Stomach (tissue), 8 donors: ENCODE measurements at regions not wholly inside any gene's neighbourhood (a gene's known extent, or its start where the extent isn't known, plus 50 kb on each side); places are given as distances from the start of the nearest gene placed in this dataset.

Experiments used
- DNase-seq, 2 donors: peaks; one replicate each; pipeline versions ENCODE4 v3.0.0 to v3.0.0-alpha.2; 2013 to 2019
- H3K27ac ChIP-seq, 5 donors: fragments of 200-600 bp in 4 of 5; sonication (generic) in 4 of 5; one replicate each; pipeline ENCODE4 v1.5.1; 2013 to 2019; ENCODE audit warnings: mild to moderate bottlenecking in 1 of 5, moderate library complexity in 1 of 5
- H3K27me3 ChIP-seq, 3 donors: fragments of 200-600 bp; sonication (generic); one replicate each; pipeline ENCODE4 v1.5.1; 2017 to 2019; ENCODE audit warnings: mixed run types in 1 of 3
- H3K36me3 ChIP-seq, 4 donors: fragments of 200-600 bp; sonication (generic); 1 replicate in 3 of 4; 2 replicates in 1 of 4; pipeline ENCODE4 v1.5.1; 2016 to 2019
- H3K4me1 ChIP-seq, 4 donors: fragments of 200-600 bp; sonication (generic); one replicate each; pipeline ENCODE4 v1.5.1; 2016 to 2019
- H3K4me3 ChIP-seq, 4 donors: fragments of 200-600 bp; sonication (generic) in 3 of 4; one replicate each; pipeline ENCODE4 v1.5.1; 2016 to 2019; ENCODE audit warnings: mild to moderate bottlenecking in 1 of 4
- H3K9me3 ChIP-seq, 4 donors: fragments of 200-600 bp; sonication (generic); one replicate each; pipeline ENCODE4 v1.5.1; 2016 to 2019
- EP300 ChIP-seq: sonication (generic); formaldehyde crosslinking; IDR thresholded peaks from one replicate; pipeline ENCODE4 v1.6.1; 2017; ENCODE audit warnings: antibody characterized with exemption
- POLR2A ChIP-seq, 4 donors: fragments of 450-650 bp; IDR thresholded peaks; one replicate each; pipeline ENCODE4 v1.6.1; 2016; ENCODE audit warnings: antibody characterized with exemption in 4 of 4, control low read depth in 2 of 4, mild to moderate bottlenecking in 1 of 4, moderate library complexity in 1 of 4
- POLR2AphosphoS5 ChIP-seq, 3 donors: sonication (generic); formaldehyde crosslinking; IDR thresholded peaks; one replicate each; pipeline ENCODE4 v1.6.1; 2016; ENCODE audit warnings: antibody characterized with exemption in 3 of 3
- WGBS, 5 donors: extraction: QIAGEN DNeasy Blood & Tissue Kit in 3 of 5; methylation state at CpG; one replicate each; pipeline versions ENCODE4 v1.1.5 to v1.1.7; 2013 to 2018; 5-methylcytosine and 5-hydroxymethylcytosine counted together
- intact Hi-C: fragments of 100-400 bp; cut with DNase I; formaldehyde crosslinking; loops from one replicate; pipeline ENCODE4 v1.15.1; 2023; ENCODE audit warnings: low total_unique reads
- TF ChIP-seq, protein P1 (sequence below), 7 experiments: fragments of 450-650 bp in 4 of 7; fragments of 200-600 bp in 3 of 7; sonication (generic) in 3 of 7; IDR thresholded peaks; one replicate each; pipeline ENCODE4 v1.5.1; 2016 to 2019; ENCODE audit warnings: antibody characterized with exemption in 7 of 7, control low read depth in 2 of 7, mild to moderate bottlenecking in 1 of 7
- donor health status: healthy with polysubstance abuse.
- donor health status: Bipolar disorder and iron deficiency.
- donor health status: healthy.

DNA sequence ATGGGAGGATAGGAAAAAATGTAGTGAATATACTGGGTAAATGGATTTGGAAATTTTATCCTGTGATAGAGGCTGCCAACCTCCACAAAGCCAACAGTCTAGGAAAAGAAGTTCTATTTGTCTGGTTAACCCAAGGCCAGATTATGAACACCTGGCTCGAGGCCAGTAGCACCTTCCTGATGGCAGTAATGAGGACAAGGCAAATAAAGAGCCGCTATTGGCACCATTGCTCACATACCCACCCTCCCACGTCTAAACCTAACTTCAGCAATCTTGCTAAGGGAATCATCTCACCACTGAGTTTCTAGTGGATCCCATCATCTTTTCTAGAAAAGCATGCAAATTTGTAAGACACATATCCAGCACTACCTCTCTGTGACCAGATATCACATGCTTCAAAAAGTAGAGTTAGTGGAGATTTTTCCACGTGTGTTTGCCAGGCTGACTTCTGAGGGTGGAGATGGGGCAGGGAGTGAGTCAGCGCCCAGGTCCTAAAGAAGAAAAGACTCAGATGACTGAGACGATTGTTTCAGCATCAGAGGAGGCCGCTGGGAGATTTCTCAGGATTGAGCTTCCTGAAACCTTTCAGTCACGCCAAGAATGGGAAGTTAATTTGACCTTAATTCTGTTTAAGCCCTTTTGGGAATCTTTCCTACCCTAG, 362.9 kb downstream of the EMP1 start:
- no peaks in the 10 kb centered on the region for H3K36me3 ChIP-seq
- intact Hi-C loops = no loop called here
- DNase-seq = peak; percentile 52 to 71

DNA sequence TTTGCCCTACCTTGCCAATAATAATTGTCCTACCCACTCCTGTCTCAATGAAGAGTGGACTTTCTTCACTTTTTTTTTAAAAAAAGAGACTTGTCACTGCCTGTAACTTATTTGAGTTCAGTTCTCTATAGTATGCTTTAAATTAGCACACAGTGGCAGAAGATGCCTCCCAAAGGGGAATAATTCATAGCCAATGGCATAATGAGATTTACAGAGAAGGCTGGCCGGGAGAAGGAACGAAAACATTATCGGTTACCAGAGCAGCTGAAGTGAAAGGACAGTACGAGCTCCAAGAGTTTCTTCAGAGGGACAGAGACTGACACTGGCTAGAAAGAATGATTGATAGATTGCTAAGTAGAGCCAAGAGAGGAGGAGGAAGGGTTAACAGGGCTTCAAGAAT, 356.3 kb downstream of the EMP1 start:
- DNase-seq = no peak
- TF ChIP-seq EP300 = no peak
- no peak for TF ChIP-seq POLR2AphosphoS5 (IDR thresholded peaks at IDR 0.05)
- no peak for TF ChIP-seq POLR2A (IDR thresholded peaks at IDR 0.05)
- TF ChIP-seq, protein P1, sequence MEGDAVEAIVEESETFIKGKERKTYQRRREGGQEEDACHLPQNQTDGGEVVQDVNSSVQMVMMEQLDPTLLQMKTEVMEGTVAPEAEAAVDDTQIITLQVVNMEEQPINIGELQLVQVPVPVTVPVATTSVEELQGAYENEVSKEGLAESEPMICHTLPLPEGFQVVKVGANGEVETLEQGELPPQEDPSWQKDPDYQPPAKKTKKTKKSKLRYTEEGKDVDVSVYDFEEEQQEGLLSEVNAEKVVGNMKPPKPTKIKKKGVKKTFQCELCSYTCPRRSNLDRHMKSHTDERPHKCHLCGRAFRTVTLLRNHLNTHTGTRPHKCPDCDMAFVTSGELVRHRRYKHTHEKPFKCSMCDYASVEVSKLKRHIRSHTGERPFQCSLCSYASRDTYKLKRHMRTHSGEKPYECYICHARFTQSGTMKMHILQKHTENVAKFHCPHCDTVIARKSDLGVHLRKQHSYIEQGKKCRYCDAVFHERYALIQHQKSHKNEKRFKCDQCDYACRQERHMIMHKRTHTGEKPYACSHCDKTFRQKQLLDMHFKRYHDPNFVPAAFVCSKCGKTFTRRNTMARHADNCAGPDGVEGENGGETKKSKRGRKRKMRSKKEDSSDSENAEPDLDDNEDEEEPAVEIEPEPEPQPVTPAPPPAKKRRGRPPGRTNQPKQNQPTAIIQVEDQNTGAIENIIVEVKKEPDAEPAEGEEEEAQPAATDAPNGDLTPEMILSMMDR (IDR thresholded peaks at IDR 0.05) = no peak
- Histone ChIP-seq H3K27ac (no peak overlapping the region), H3K9me3 (no peaks in the 10 kb centered on the region), H3K4me3 (no peak overlapping the region), H3K4me1 (no peaks in the 10 kb centered on the region), H3K27me3 (peaks cover 0 to 7% (median 0%) of the 10 kb centered on the region in 3 donors), H3K36me3 (no peaks in the 10 kb centered on the region)
- intact Hi-C loops = no loop called here
- WGBS, 5 donors = 70 to 86% (median 74%) methylated on average over 4 of the region's 4 CpGs

More for the DNA sequence above, 362.9 kb downstream of the EMP1 start:
- no peak for TF ChIP-seq POLR2AphosphoS5 (IDR thresholded peaks at IDR 0.05)
- H3K27me3 ChIP-seq = no peaks in the 10 kb centered on the region
- H3K27ac ChIP-seq = no peak overlapping the region
- peaks cover 0 to 6% (median 0%) of the 10 kb centered on the region in 4 donors for H3K4me1 ChIP-seq
- no peak overlapping the region for H3K4me3 ChIP-seq
- H3K9me3 ChIP-seq = no peaks in the 10 kb centered on the region
- WGBS, 5 donors = 41 to 52% (median 47%) methylated on average over 8 of the region's 8 CpGs

DNA sequence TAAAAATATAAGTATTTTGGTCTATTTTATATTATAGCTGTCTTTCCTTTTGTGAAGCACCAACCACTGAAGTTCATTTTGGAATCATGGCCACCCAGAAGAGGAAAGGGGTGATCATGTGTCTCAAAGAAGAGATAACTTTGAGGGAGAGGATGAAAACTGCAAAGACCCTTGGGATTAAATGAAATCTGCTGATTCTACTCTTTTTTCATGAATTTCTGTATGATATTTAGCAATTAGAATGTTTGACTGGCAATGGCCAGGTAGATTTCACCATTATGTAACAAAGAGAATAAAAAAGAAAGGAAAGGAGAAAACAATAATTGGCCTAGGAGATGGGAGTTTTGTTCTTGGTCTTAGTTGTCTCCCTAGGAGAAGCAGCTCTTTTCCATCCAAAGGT, 350.8 kb downstream of the EMP1 start:
- Histone ChIP-seq H3K4me3 (no peak overlapping the region), H3K4me1 (no peaks in the 10 kb centered on the region), H3K9me3 (no peaks in the 10 kb centered on the region), H3K36me3 (no peaks in the 10 kb centered on the region), H3K27me3 (peaks cover 0 to 7% (median 0%) of the 10 kb centered on the region in 3 donors), H3K27ac (no peak overlapping the region)
- DNase-seq = no peak
- intact Hi-C loops = no loop called here
- TF ChIP-seq POLR2A (IDR thresholded peaks at IDR 0.05) (no peak), POLR2AphosphoS5 (IDR thresholded peaks at IDR 0.05) (no peak), EP300 (no peak)
- TF ChIP-seq, protein P1 (IDR thresholded peaks at IDR 0.05) = no peak

DNA sequence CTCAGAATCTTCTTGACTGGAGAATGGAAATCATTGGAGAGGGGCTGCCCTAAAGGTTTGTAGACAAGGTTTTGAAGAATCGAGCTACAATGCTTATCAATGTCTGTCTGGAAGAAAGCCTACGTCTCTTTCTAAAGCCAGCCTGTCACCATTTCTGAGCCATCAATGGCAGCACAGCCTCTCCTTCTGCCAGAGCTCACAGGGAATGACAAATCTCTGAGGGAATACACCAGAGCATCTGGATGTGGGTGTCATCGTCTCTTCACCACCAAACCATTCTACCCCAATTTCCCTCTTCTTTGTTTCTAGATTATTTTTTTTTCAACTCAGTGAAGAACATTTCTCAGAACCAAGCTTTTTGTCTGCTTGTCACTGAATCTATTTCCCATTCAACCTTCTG, 349.7 kb downstream of the EMP1 start:
- Histone ChIP-seq H3K4me1 (no peaks in the 10 kb centered on the region), H3K27ac (no peak overlapping the region), H3K9me3 (no peaks in the 10 kb centered on the region), H3K36me3 (no peaks in the 10 kb centered on the region), H3K4me3 (no peak overlapping the region), H3K27me3 (peaks cover 0 to 7% (median 0%) of the 10 kb centered on the region in 3 donors)
- WGBS, 5 donors = 62 to 83% (median 78%) methylated on average over 3 of the region's 3 CpGs
- DNase-seq = no peak
- TF ChIP-seq, protein P1 (IDR thresholded peaks at IDR 0.05) = no peak
- intact Hi-C loops = no loop called here

DNA sequence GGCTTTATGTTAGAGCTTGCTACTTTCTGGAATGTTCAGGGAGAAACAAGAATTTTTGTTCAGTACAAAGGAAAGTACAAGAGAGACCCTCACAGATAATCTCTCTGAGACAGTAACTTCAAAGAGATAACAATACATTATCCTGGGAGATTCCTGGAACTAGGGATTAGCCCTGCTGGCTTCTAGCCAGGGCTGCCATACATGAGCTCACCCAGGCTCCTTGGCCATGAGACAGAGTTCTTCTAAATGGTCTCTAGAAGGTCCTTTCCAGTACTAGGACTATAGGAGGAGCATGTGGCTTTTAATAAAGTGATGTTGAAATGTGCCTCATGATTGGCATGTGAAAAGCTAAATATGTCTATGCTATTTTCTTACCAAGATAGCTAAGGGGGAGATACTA, 342.5 kb downstream of the EMP1 start:
- Histone ChIP-seq H3K36me3 (no peaks in the 10 kb centered on the region), H3K4me1 (peaks cover 0 to 7% (median 0%) of the 10 kb centered on the region in 4 donors), H3K9me3 (no peaks in the 10 kb centered on the region), H3K27me3 (no peaks in the 10 kb centered on the region), H3K27ac (no peak overlapping the region), H3K4me3 (no peak overlapping the region)
- TF ChIP-seq EP300 = no peak
- TF ChIP-seq POLR2AphosphoS5 (IDR thresholded peaks at IDR 0.05) = no peak
- TF ChIP-seq, protein P1 (IDR thresholded peaks at IDR 0.05) = no peak
- no peak for TF ChIP-seq POLR2A (IDR thresholded peaks at IDR 0.05)
- DNase-seq = no peak
- intact Hi-C loops = loop anchor here (10.0 kb wide), 2 partner anchors 174 to 254 kb away; no protein-coding TSS in a partner anchor
